ENCODE measurements at regions not wholly inside any gene's neighbourhood (a gene's known extent, or its start where the extent isn't known, plus 50 kb on each side); places are given as distances from the start of the nearest gene placed in this dataset.

DNA sequence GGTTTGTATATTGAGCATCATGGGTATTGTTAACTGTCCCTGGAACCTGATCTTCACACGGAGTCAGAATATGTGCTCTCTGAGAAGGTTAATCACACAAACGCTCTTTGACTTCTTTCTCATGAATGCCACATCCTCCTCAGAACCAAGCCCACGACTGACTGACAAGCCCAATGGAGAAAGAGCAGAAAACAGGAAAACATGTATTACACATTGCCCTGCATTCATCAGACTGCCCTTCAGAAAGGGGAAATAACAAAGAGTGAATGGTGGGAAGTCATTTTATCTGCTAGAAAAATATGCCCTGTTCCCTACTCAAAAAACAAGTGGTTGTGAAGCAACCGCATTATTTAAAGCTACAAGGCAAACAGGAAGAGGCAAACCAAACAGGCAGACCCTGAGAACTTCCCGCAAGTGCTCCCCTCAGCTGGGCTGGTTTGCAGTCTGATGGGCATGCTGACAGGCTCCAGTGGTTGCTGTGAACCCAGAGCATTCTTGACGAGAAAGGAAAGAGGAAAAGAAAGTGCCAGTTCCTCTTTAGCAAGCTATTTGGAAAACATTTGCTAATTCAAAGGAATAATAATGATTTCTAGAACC lies 172.9 kb upstream of the SETBP1 start:
- H3K27ac Mint-ChIP-seq = no peak overlapping the region
- H3K4me3 Mint-ChIP-seq = no peak overlapping the region
- no peaks in the 10 kb centered on the region for H3K9me3 Mint-ChIP-seq
- H3K27me3 Mint-ChIP-seq = peaks cover 7% of the 10 kb centered on the region
- TF ChIP-seq, protein P1, sequence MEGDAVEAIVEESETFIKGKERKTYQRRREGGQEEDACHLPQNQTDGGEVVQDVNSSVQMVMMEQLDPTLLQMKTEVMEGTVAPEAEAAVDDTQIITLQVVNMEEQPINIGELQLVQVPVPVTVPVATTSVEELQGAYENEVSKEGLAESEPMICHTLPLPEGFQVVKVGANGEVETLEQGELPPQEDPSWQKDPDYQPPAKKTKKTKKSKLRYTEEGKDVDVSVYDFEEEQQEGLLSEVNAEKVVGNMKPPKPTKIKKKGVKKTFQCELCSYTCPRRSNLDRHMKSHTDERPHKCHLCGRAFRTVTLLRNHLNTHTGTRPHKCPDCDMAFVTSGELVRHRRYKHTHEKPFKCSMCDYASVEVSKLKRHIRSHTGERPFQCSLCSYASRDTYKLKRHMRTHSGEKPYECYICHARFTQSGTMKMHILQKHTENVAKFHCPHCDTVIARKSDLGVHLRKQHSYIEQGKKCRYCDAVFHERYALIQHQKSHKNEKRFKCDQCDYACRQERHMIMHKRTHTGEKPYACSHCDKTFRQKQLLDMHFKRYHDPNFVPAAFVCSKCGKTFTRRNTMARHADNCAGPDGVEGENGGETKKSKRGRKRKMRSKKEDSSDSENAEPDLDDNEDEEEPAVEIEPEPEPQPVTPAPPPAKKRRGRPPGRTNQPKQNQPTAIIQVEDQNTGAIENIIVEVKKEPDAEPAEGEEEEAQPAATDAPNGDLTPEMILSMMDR (conservative IDR thresholded peaks at IDR 0.05) = no peak
- no peaks in the 10 kb centered on the region for H3K36me3 Mint-ChIP-seq
- no peak for DNase-seq (ENCODE audit: extremely low spot score, unreplicated experiment)
- H3K4me1 Mint-ChIP-seq (ENCODE audit: unreplicated experiment) = no peaks in the 10 kb centered on the region

DNA sequence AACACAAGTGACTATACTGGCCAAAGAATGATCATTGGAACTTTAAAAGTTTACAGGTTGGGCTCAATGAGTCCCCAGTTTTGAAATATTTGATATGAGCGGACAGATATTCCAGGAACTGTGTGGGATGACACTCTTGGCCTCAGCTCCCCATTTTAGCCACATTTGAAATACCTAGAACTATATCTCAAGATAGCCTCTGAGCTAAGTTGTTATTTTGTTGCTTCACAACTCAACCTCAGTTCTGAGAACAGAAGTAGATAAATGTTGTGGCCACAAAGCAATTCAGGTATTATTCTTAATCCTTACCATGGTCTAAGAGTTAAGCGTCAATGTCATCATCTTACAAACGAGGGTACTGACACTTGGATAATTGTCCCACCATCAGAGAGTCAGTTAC lies 172.2 kb upstream of the SETBP1 start:
- peaks cover 6% of the 10 kb centered on the region for H3K27me3 Mint-ChIP-seq
- no peak overlapping the region for H3K27ac Mint-ChIP-seq
- no peaks in the 10 kb centered on the region for H3K9me3 Mint-ChIP-seq
- TF ChIP-seq, protein P1 (conservative IDR thresholded peaks at IDR 0.05) = no peak
- DNase-seq (ENCODE audit: extremely low spot score, unreplicated experiment) = no peak
- H3K4me1 Mint-ChIP-seq (ENCODE audit: unreplicated experiment) = no peaks in the 10 kb centered on the region
- H3K36me3 Mint-ChIP-seq = no peaks in the 10 kb centered on the region
- no peak overlapping the region for H3K4me3 Mint-ChIP-seq

DNA sequence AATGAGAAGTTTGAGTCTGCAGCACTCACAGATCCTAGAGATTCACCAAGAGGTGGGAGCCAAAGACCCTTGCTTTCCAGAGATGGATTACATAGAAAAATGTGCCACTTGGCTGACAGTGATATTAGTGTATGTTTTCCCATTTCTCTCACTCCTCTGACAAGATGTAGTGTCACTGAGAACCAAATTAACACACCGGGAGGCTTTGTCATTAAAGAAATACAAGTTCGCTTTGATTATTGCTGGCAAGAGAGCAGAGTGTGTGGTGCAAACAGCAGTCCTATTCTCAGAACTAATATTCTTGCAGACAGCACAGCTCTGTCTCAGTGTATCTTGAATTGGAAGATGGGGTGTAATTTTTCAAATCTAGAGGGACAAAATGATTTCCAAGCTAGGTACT lies 171.6 kb upstream of the SETBP1 start:
- Mint-ChIP-seq H3K27ac (no peak overlapping the region), H3K4me3 (no peak overlapping the region), H3K9me3 (no peaks in the 10 kb centered on the region), H3K36me3 (no peaks in the 10 kb centered on the region), H3K4me1 (ENCODE audit: unreplicated experiment) (no peaks in the 10 kb centered on the region), H3K27me3 (peaks cover 6% of the 10 kb centered on the region)
- DNase-seq (ENCODE audit: extremely low spot score, unreplicated experiment) = no peak
- TF ChIP-seq, protein P1 (conservative IDR thresholded peaks at IDR 0.05) = no peak

DNA sequence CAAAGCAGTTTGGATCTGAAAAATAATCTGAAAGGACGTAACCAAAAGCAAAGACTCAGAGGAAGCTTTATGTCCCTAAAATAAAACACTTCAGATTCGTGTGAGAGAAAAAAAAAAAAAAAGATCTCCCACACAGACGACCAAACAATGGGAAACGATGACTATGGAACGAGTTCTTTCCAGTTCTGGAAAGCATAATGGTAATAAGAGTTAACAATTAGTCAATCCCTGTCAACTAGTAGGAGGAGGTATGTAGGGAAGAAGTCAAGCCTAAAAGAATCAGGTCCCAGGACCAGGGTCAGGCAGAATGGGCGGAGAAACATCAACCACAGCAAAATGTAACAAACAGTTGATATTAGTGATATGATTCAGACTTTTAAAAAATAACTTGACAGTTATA lies 170.3 kb upstream of the SETBP1 start:
- peaks cover 6% of the 10 kb centered on the region for H3K27me3 Mint-ChIP-seq
- no peaks in the 10 kb centered on the region for H3K36me3 Mint-ChIP-seq
- no peak for DNase-seq (ENCODE audit: extremely low spot score, unreplicated experiment)
- H3K9me3 Mint-ChIP-seq = no peaks in the 10 kb centered on the region
- no peak overlapping the region for H3K27ac Mint-ChIP-seq
- H3K4me3 Mint-ChIP-seq = no peak overlapping the region
- no peaks in the 10 kb centered on the region for H3K4me1 Mint-ChIP-seq (ENCODE audit: unreplicated experiment)
- TF ChIP-seq, protein P1 (conservative IDR thresholded peaks at IDR 0.05) = no peak

DNA sequence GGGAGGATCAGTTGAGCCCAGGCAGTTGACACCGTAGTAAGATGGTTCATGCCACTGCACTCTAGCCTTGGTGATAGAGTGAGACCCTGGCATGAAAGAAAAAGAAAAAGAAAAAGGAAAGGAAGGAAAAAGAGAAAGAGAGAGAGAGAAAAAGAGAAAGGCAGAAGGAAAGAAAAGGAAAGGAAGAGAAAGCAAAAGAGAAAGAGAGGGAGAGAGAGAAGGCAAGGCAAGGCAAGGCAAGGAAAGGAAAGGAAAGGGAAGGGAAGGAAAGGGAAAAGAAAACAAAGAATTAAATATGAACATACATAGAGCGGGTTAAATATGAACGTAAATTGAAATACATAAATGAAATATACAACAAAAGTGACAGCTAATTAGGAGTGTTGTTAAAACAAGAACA lies 167.5 kb upstream of the SETBP1 start:
- no peak overlapping the region for H3K4me3 Mint-ChIP-seq

More for the DNA sequence above, 167.5 kb upstream of the SETBP1 start:
- H3K27ac Mint-ChIP-seq = no peak overlapping the region
- no peaks in the 10 kb centered on the region for H3K9me3 Mint-ChIP-seq
- DNase-seq (ENCODE audit: extremely low spot score, unreplicated experiment) = no peak
- H3K4me1 Mint-ChIP-seq (ENCODE audit: unreplicated experiment) = no peaks in the 10 kb centered on the region
- H3K36me3 Mint-ChIP-seq = no peaks in the 10 kb centered on the region
- peaks cover 9% of the 10 kb centered on the region for H3K27me3 Mint-ChIP-seq
- TF ChIP-seq, protein P1 (conservative IDR thresholded peaks at IDR 0.05) = no peak
